HepG2 (cell line): ENCODE measurements at regions not wholly inside any gene's neighbourhood (a gene's known extent, or its start where the extent isn't known, plus 50 kb on each side); places are given as distances from the start of the nearest gene placed in this dataset.

ENCODE experiments used
- ATAC-seq: fragments of 200-7000 bp; cut with Tn5 transposase; 3 replicates; pipeline ENCODE4 v1.9.1; 2020; ENCODE audit warnings: mild to moderate bottlenecking, moderate library complexity
- BruUV-seq: library from RNA; stranded (reverse); fragments of 400-500 nt; replicated peaks from 2 replicates; lab custom pipeline; 2021; lab: Mats Ljungman, UMichigan
- CTCF ChIA-PET: fragments of 300-600 bp; formaldehyde crosslinking; extraction: SDS; loops from one replicate; lab custom pipeline; 2021; ENCODE audit warnings: low total read pairs, inconsistent platforms, low intra/inter-chr PET ratio; lab: Yijun Ruan, JAX
- POLR2A ChIA-PET: fragments of 350-600 bp; sonication (Branson Sonifier 250); formaldehyde crosslinking; loops from one replicate; lab custom pipeline; 2020; ENCODE audit warnings: antibody characterized with exemption, inconsistent platforms; lab: Yijun Ruan, JAX
- DNase-seq: peaks from one replicate; pipeline ENCODE4 v3.0.0-alpha.2; 2015; ENCODE audit warnings: low spot score
- FAIRE-seq: peaks from 3 replicates; lab custom pipeline; 2011; peaks lifted over from hg19 to GRCh38; lab: Jason Lieb, UNC
- H2AFZ ChIP-seq: one replicate; pipeline ENCODE4 v1.6.1; 2011; ENCODE audit warnings: low read length, inconsistent platforms
- H3K27ac ChIP-seq: fragments of 300-600 bp; 3 replicates; pipeline ENCODE4 v1.8.0; 2011; ENCODE audit warnings: mixed run types, mild to moderate bottlenecking, mixed read lengths, low read length, inconsistent platforms; ENCODE audit not compliant: insufficient read depth; ENCODE audit errors: extremely low read length
- H3K27me3 ChIP-seq, 2 experiments: fragments of 200-600 bp in 1 of 2; 2 replicates in 1 of 2; 3 replicates in 1 of 2; pipeline versions ENCODE4 v1.6.0 to v1.8.0; 2011; ENCODE audit warnings: low read length in 2 of 2, mild to moderate bottlenecking in 2 of 2, moderate library complexity in 2 of 2, inconsistent platforms in 1 of 2; ENCODE audit not compliant: insufficient read depth in 2 of 2, control insufficient read depth in 1 of 2
- H3K36me3 ChIP-seq, 2 experiments: fragments of 200-600 bp in 1 of 2; replicated peaks in 1 of 2; 2 replicates in 1 of 2; 3 replicates in 1 of 2; pipeline versions ENCODE4 v1.5.1 to v1.8.0; 2011; ENCODE audit warnings: low read length in 2 of 2, inconsistent platforms in 1 of 2; ENCODE audit not compliant: insufficient read depth in 2 of 2, control insufficient read depth in 1 of 2
- H3K4me1 ChIP-seq: 2 replicates; pipeline ENCODE4 v1.5.1; 2012; ENCODE audit warnings: low read length, inconsistent platforms; ENCODE audit not compliant: insufficient read depth
- H3K4me2 ChIP-seq: 2 replicates; pipeline ENCODE4 v1.6.0; 2011; ENCODE audit warnings: low read depth, low read length, inconsistent platforms
- H3K4me3 ChIP-seq, 3 experiments: fragments of 200-600 bp in 1 of 3; sonication (generic), shearing (Covaris generic) in 1 of 3; replicated peaks in 1 of 3; 2 replicates each; pipeline ENCODE4 v1.5.1; 2011 to 2016; ENCODE audit warnings: low read length in 3 of 3, inconsistent platforms in 2 of 3, low read depth in 2 of 3, mild to moderate bottlenecking in 2 of 3, control low read depth in 1 of 3, mixed read lengths in 1 of 3; ENCODE audit not compliant: insufficient read depth in 1 of 3
- H3K79me2 ChIP-seq: one replicate; pipeline ENCODE4 v1.6.1; 2011; ENCODE audit warnings: low read length, inconsistent platforms; ENCODE audit not compliant: insufficient read depth
- H3K9ac ChIP-seq: 2 replicates; pipeline ENCODE4 v1.6.0; 2011; ENCODE audit warnings: mild to moderate bottlenecking, low read depth, low read length, inconsistent platforms; ENCODE audit not compliant: insufficient read depth
- H3K9me3 ChIP-seq: 2 replicates; pipeline ENCODE4 v1.5.1; 2012; ENCODE audit warnings: mild to moderate bottlenecking, low read length
- H4K20me1 ChIP-seq: 2 replicates; pipeline ENCODE4 v1.6.0; 2011; ENCODE audit warnings: inconsistent platforms, mild to moderate bottlenecking, low read length, moderate library complexity; ENCODE audit not compliant: insufficient read depth
- AHDC1 ChIP-seq: sonication (generic); formaldehyde crosslinking; IDR thresholded peaks from 2 replicates; pipeline ENCODE4 v1.5.1; 2020; ENCODE audit warnings: mild to moderate bottlenecking, missing genetic modification reagents, borderline replicate concordance
- ASH2L ChIP-seq: fragments of 300-600, 200-600 bp; sonication (generic); IDR thresholded peaks from 2 replicates; pipeline ENCODE4 v1.7.0; 2017; ENCODE audit warnings: low read depth, mild to moderate bottlenecking, moderate library complexity, mixed read lengths, low read length; ENCODE audit not compliant: insufficient read length
- FOXP1 ChIP-seq, 2 experiments: fragments of 450-650 bp in 1 of 2; IDR thresholded peaks; 2 replicates each; pipeline ENCODE4 v1.6.1; 2017 to 2018; ENCODE audit warnings: antibody characterized with exemption in 1 of 2
- HMGXB4 ChIP-seq, 2 experiments: sonication (generic) in 1 of 2; formaldehyde crosslinking in 1 of 2; IDR thresholded peaks; 2 replicates each; pipeline versions ENCODE4 v1.4.0 to v1.6.1; 2018 to 2020; ENCODE audit warnings: missing genetic modification reagents in 2 of 2, borderline replicate concordance in 1 of 2, low read depth in 1 of 2, mild to moderate bottlenecking in 1 of 2, missing biosample characterization in 1 of 2
- IRF2 ChIP-seq: IDR thresholded peaks from 2 replicates; pipeline ENCODE4 v1.6.1; 2018; ENCODE audit warnings: missing genetic modification reagents, missing compliant biosample characterization
- MIXL1 ChIP-seq: IDR thresholded peaks from 2 replicates; pipeline ENCODE4 v1.6.1; 2016
- RARA ChIP-seq: IDR thresholded peaks from 2 replicates; pipeline ENCODE4 v1.6.1; 2016; ENCODE audit warnings: missing genetic modification reagents, missing compliant biosample characterization
- RXRB ChIP-seq: IDR thresholded peaks from 2 replicates; pipeline ENCODE4 v1.6.1; 2016; ENCODE audit warnings: borderline replicate concordance, missing genetic modification reagents, missing compliant biosample characterization
- SAP130 ChIP-seq: IDR thresholded peaks from 2 replicates; pipeline ENCODE4 v1.6.1; 2016; ENCODE audit warnings: low read depth
- SP4 ChIP-seq: sonication (generic); formaldehyde crosslinking; IDR thresholded peaks from 2 replicates; pipeline ENCODE4 v1.8.1; 2023; ENCODE audit warnings: mild to moderate bottlenecking, missing genetic modification reagents
- TFAP4 ChIP-seq: sonication (generic); IDR thresholded peaks from 2 replicates; pipeline ENCODE4 v1.6.1; 2016; ENCODE audit warnings: low read depth, borderline replicate concordance
- WIZ ChIP-seq: sonication (generic); formaldehyde crosslinking; IDR thresholded peaks from 2 replicates; pipeline ENCODE4 v1.5.1; 2020; ENCODE audit warnings: mild to moderate bottlenecking, missing genetic modification reagents
- ZNF501 ChIP-seq: sonication (generic); formaldehyde crosslinking; IDR thresholded peaks from 2 replicates; pipeline ENCODE4 v1.5.1; 2020; ENCODE audit warnings: mild to moderate bottlenecking, moderate library complexity, missing genetic modification reagents
- ZNF512 ChIP-seq: sonication (generic); formaldehyde crosslinking; IDR thresholded peaks from 2 replicates; pipeline ENCODE4 v1.4.0; 2020; ENCODE audit warnings: mild to moderate bottlenecking, missing genetic modification reagents
- WGBS: methylation state at CpG from one replicate; pipeline ENCODE4 v1.1.6; 2017; ENCODE audit warnings: low lambda C conversion rate; 5-methylcytosine and 5-hydroxymethylcytosine counted together
- in situ Hi-C: cut with HindIII; loops from 2 replicates; pipeline ENCODE4 v1.10.0; 2017; ENCODE audit warnings: low pct_unique_long_range_greater_than_20kb; ENCODE audit not compliant: extremely low pct_ligation_motif_present
- intact Hi-C: fragments of 100-400 bp; cut with micrococcal nuclease; formaldehyde crosslinking; loops from one replicate; pipeline ENCODE4 v1.10.0; 2022; ENCODE audit not compliant: unreplicated experiment

- TF ChIP-seq HMGXB4 (CRISPR knock-in tag; IDR thresholded peaks at IDR 0.05; ENCODE audit: borderline replicate concordance in 1 of 2, low read depth in 1 of 2): no peak
- no peak for TF ChIP-seq ZNF501
- no peak for TF ChIP-seq ASH2L
Observed at GRCh38 chr11:29296680-29297079, 720.1 kb downstream of the KCNA4 start (continued).

- in situ Hi-C loops: no loop called here
- H3K4me3 ChIP-seq: no peak overlapping the region
- TF ChIP-seq FOXP1 (IDR thresholded peaks at IDR 0.05): no peak
- TF ChIP-seq FOXP1 (CRISPR knock-in tag; IDR thresholded peaks at IDR 0.05): peak; percentile 18; the same call in 1 of the 2 replicates
- 0 out of 2 replicates have a peak, but pooled peaks have one; percentile 41 for TF ChIP-seq SAP130 (CRISPR knock-in tag)
- peak; percentile 57; the same call in 1 of the 2 replicates for TF ChIP-seq AHDC1 (CRISPR knock-in tag)
- 0 out of 2 replicates have a peak, but pooled peaks have one; percentile 21 for TF ChIP-seq RARA
- TF ChIP-seq TFAP4: no peak
- TF ChIP-seq IRF2: peak; percentile 91
- peak; percentile 15; the same call in 1 of the 2 replicates for TF ChIP-seq RXRB (CRISPR knock-in tag)
- no peak for TF ChIP-seq SP4 (CRISPR knock-in tag)
- no peak for TF ChIP-seq WIZ (CRISPR knock-in tag)
- TF ChIP-seq ZNF512: no peak
- peak; percentile 37; the same call in 1 of the 2 replicates for TF ChIP-seq MIXL1 (CRISPR knock-in tag)
Observed at GRCh38 chr11:29293825-29294224, 723.0 kb downstream of the KCNA4 start.

More at GRCh38 chr11:29293825-29294224, 723.0 kb downstream of the KCNA4 start:
- Histone ChIP-seq H3K36me3 (no peaks in the 10 kb centered on the region), H3K4me2 (no peak overlapping the region), H3K27me3 (no peaks in the 10 kb centered on the region), H3K4me1 (no peaks in the 10 kb centered on the region), H3K9me3 (no peaks in the 10 kb centered on the region), H3K79me2 (no peaks in the 10 kb centered on the region), H3K9ac (no peak overlapping the region), H4K20me1 (no peaks in the 10 kb centered on the region), H2AFZ (no peak overlapping the region), H3K27ac (no peak overlapping the region)
- ChIA-PET POLR2A (no interaction called here), CTCF (no interaction called here)
- DNase-seq (peak; percentile 5), ATAC-seq (no peak; the same call in 2 of the 3 replicates), FAIRE-seq (no peak)
- BruUV-seq: no TSS peak
- intact Hi-C loops: no loop called here
- 1% methylated on average over 3 of the region's 3 CpGs for WGBS
